ENCODE measurements at regions not wholly inside any gene's neighbourhood (a gene's known extent, or its start where the extent isn't known, plus 50 kb on each side); places are given as distances from the start of the nearest gene placed in this dataset.

DNA sequence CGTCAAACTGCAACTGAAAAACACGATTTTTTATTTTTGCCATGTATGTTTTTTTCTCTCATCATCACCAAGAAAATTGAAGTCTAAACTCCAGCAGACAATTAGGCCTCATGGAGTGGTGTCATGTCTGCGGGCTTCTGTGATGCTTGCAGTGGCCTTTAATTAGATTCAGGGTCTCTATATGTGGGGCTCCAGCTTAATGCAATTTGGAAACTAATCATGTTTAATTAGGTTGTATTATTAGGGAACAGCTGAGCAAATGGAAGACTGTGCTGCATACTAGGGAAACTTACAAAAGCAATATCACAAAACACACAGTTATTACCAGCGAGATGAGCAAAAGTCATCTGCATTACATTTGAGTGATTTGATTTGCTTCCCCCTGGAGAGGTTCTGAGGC lies 132.9 kb upstream of the PMEPA1 start:
- Histone ChIP-seq H3K4me3 (replicated peaks in 1 of 2; ENCODE audit: low read depth in 1 of 2, low read length in 2 of 2) (no peak overlapping the region), H3K27ac (ENCODE audit: low read depth, low read length) (no peak overlapping the region), H3K4me1 (ENCODE audit: control insufficient read depth in 1 of 2, insufficient read depth in 2 of 2, low read length in 2 of 2) (no peaks in the 10 kb centered on the region), H3K79me2 (ENCODE audit: insufficient read depth, low read length) (no peaks in the 10 kb centered on the region), H3K9me3 (ENCODE audit: control insufficient read depth in 1 of 2, insufficient read depth in 1 of 2, low read depth in 1 of 2, low read length in 2 of 2) (no peaks in the 10 kb centered on the region), H2AFZ (ENCODE audit: low read depth, low read length, poor library complexity, severe bottlenecking) (no peak overlapping the region), H4K20me1 (ENCODE audit: insufficient read depth) (no peaks in the 10 kb centered on the region), H3K36me3 (ENCODE audit: control insufficient read depth in 1 of 2, insufficient read depth in 2 of 2, low read length in 2 of 2) (no peaks in the 10 kb centered on the region), H3K27me3 (ENCODE audit: insufficient read depth, low read length) (peaks cover 40% of the 10 kb centered on the region), H3K4me2 (ENCODE audit: low read length) (no peak overlapping the region), H3K9me2 (ENCODE audit: insufficient read depth) (no peaks in the 10 kb centered on the region), H3K9ac (ENCODE audit: low read length) (no peak overlapping the region)
- intact Hi-C loops (cut with micrococcal nuclease) = no loop called here
- POLR2A ChIA-PET = no interaction called here
- RAD21 ChIA-PET (ENCODE audit: low non-redundant PET in 1 of 2, low total read pairs in 2 of 2, uncharacterized antibody in 2 of 2, unreplicated experiment in 2 of 2) = no interaction called here
- no TSS peak for BruUV-seq (replicated peaks)
- TF ChIP-seq CBX3 (IDR thresholded peaks at IDR 0.05; ENCODE audit: low read depth) = no peak
- no peak for TF ChIP-seq EZH2 (IDR thresholded peaks at IDR 0.05)
- TF ChIP-seq CEBPB (IDR thresholded peaks at IDR 0.05; ENCODE audit: low read depth) = no peak
- no peak for TF ChIP-seq POLR2AphosphoS5 (IDR thresholded peaks at IDR 0.05; ENCODE audit: low read depth, low read length)
- no peak for TF ChIP-seq RAD21 (IDR thresholded peaks at IDR 0.05; ENCODE audit: low read depth)
- TF ChIP-seq YY1 (IDR thresholded peaks at IDR 0.05; ENCODE audit: extremely low read depth, insufficient replicate concordance, low read depth, low read length) = no peak
- TF ChIP-seq ZFX (IDR thresholded peaks at IDR 0.05) = no peak
- no peak for TF ChIP-seq ELF1 (IDR thresholded peaks at IDR 0.05; ENCODE audit: borderline replicate concordance, low read depth)
- no peak for TF ChIP-seq SP1 (IDR thresholded peaks at IDR 0.05; ENCODE audit: low read depth)
- no peak for TF ChIP-seq SIN3A (IDR thresholded peaks at IDR 0.05; ENCODE audit: low read depth)
- TF ChIP-seq FOSL1 (IDR thresholded peaks at IDR 0.05; ENCODE audit: low read depth) = no peak
- TF ChIP-seq JUND (IDR thresholded peaks at IDR 0.05) = no peak
- TF ChIP-seq, protein P1, sequence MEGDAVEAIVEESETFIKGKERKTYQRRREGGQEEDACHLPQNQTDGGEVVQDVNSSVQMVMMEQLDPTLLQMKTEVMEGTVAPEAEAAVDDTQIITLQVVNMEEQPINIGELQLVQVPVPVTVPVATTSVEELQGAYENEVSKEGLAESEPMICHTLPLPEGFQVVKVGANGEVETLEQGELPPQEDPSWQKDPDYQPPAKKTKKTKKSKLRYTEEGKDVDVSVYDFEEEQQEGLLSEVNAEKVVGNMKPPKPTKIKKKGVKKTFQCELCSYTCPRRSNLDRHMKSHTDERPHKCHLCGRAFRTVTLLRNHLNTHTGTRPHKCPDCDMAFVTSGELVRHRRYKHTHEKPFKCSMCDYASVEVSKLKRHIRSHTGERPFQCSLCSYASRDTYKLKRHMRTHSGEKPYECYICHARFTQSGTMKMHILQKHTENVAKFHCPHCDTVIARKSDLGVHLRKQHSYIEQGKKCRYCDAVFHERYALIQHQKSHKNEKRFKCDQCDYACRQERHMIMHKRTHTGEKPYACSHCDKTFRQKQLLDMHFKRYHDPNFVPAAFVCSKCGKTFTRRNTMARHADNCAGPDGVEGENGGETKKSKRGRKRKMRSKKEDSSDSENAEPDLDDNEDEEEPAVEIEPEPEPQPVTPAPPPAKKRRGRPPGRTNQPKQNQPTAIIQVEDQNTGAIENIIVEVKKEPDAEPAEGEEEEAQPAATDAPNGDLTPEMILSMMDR (IDR thresholded peaks at IDR 0.05 in 2 of 3, conservative IDR thresholded peaks at IDR 0.05 in 1 of 3; ENCODE audit: borderline replicate concordance in 1 of 3, insufficient read depth in 1 of 3, low read depth in 2 of 3, low read length in 2 of 3) = no peak
- no peak for TF ChIP-seq TCF7L2 (IDR thresholded peaks at IDR 0.05; ENCODE audit: borderline replicate concordance, extremely low read depth, insufficient read depth, insufficient read length)
- TF ChIP-seq, protein P2, sequence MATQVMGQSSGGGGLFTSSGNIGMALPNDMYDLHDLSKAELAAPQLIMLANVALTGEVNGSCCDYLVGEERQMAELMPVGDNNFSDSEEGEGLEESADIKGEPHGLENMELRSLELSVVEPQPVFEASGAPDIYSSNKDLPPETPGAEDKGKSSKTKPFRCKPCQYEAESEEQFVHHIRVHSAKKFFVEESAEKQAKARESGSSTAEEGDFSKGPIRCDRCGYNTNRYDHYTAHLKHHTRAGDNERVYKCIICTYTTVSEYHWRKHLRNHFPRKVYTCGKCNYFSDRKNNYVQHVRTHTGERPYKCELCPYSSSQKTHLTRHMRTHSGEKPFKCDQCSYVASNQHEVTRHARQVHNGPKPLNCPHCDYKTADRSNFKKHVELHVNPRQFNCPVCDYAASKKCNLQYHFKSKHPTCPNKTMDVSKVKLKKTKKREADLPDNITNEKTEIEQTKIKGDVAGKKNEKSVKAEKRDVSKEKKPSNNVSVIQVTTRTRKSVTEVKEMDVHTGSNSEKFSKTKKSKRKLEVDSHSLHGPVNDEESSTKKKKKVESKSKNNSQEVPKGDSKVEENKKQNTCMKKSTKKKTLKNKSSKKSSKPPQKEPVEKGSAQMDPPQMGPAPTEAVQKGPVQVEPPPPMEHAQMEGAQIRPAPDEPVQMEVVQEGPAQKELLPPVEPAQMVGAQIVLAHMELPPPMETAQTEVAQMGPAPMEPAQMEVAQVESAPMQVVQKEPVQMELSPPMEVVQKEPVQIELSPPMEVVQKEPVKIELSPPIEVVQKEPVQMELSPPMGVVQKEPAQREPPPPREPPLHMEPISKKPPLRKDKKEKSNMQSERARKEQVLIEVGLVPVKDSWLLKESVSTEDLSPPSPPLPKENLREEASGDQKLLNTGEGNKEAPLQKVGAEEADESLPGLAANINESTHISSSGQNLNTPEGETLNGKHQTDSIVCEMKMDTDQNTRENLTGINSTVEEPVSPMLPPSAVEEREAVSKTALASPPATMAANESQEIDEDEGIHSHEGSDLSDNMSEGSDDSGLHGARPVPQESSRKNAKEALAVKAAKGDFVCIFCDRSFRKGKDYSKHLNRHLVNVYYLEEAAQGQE (IDR thresholded peaks at IDR 0.05; ENCODE audit: low read depth) = no peak
- TF ChIP-seq, protein P3, sequence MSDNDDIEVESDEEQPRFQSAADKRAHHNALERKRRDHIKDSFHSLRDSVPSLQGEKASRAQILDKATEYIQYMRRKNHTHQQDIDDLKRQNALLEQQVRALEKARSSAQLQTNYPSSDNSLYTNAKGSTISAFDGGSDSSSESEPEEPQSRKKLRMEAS (IDR thresholded peaks at IDR 0.05) = no peak
- TF ChIP-seq, protein P4, sequence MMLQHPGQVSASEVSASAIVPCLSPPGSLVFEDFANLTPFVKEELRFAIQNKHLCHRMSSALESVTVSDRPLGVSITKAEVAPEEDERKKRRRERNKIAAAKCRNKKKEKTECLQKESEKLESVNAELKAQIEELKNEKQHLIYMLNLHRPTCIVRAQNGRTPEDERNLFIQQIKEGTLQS (IDR thresholded peaks at IDR 0.05) = no peak
- TF ChIP-seq, protein P5, sequence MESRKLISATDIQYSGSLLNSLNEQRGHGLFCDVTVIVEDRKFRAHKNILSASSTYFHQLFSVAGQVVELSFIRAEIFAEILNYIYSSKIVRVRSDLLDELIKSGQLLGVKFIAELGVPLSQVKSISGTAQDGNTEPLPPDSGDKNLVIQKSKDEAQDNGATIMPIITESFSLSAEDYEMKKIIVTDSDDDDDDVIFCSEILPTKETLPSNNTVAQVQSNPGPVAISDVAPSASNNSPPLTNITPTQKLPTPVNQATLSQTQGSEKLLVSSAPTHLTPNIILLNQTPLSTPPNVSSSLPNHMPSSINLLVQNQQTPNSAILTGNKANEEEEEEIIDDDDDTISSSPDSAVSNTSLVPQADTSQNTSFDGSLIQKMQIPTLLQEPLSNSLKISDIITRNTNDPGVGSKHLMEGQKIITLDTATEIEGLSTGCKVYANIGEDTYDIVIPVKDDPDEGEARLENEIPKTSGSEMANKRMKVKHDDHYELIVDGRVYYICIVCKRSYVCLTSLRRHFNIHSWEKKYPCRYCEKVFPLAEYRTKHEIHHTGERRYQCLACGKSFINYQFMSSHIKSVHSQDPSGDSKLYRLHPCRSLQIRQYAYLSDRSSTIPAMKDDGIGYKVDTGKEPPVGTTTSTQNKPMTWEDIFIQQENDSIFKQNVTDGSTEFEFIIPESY (IDR thresholded peaks at IDR 0.05; ENCODE audit: extremely low read depth, insufficient replicate concordance, low read length) = no peak
- no peak for TF ChIP-seq EGR1 (IDR thresholded peaks at IDR 0.05; ENCODE audit: low read depth)
- DNase-seq (ENCODE audit: low read depth, low spot score) (no peak), ATAC-seq (no peak)
- CTCF ChIA-PET = interaction anchor here (0.8 kb wide), 1 partner anchor 10 kb away, joined by 3 read pairs; no protein-coding TSS in a partner anchor

Measured in HCT116 (cell line).